ENCODE measurements at regions not wholly inside any gene's neighbourhood (a gene's known extent, or its start where the extent isn't known, plus 50 kb on each side); places are given as distances from the start of the nearest gene placed in this dataset.

DNA sequence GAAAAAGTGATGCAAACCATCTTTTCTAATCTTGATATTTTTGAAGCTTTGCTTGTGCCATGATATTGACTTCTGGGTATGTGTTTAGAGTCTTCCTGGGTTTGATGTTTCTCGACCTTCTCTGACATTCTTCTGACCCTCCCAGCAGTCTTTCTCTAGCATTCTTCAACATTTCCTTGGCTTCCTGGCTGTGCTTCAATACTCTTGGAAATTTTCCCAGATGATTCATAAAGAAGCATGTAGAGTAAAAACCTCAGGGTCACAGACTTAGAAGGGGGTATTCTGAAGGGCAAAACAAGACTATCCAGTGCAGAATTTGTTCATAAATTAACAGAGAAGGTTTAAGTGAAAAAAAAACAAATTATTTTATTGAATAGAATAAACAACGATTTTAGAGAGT lies 946.3 kb upstream of the PCDH9 start:
- Histone ChIP-seq H3K27ac (no peak overlapping the region), H3K27me3 (replicated peaks; ENCODE audit: insufficient read depth) (no peaks in the 10 kb centered on the region), H3K36me3 (no peaks in the 10 kb centered on the region), H3K4me3 (no peak overlapping the region), H3K4me1 (ENCODE audit: control insufficient read depth in 1 of 2, low read depth in 2 of 2) (no peaks in the 10 kb centered on the region), H3K9me3 (no peaks in the 10 kb centered on the region)
- ATAC-seq (ENCODE audit: insufficient number of reproducible peaks, low FRiP score, low read depth), result no peak
- DNase-seq (ENCODE audit: low spot score), result no peak
- TF ChIP-seq CTCF (IDR thresholded peaks at IDR 0.05), result no peak

DNA sequence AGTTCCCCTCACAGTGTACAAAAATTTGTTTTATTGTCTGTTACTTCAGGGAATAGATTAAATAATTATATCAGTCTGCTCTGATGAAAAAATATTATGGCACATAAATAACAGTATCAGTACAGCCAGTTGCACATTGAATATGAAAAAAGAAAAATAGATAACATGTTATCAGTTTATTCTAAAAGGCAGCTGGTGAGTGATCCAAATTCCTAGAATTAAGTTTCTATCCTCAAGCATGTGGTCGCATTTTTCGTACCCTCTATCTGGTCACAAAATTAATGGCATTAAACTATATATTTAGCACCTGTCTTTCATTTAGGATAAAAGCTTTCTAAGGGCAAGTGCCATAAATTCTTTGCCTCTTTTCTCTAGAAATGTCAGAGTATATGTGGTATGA lies 944.8 kb upstream of the PCDH9 start:
- Histone ChIP-seq H3K9me3 (no peaks in the 10 kb centered on the region), H3K36me3 (no peaks in the 10 kb centered on the region), H3K4me1 (ENCODE audit: control insufficient read depth in 1 of 2, low read depth in 2 of 2) (no peaks in the 10 kb centered on the region), H3K4me3 (no peak overlapping the region), H3K27me3 (replicated peaks; ENCODE audit: insufficient read depth) (no peaks in the 10 kb centered on the region), H3K27ac (no peak overlapping the region)
- DNase-seq (ENCODE audit: low spot score) (no peak), ATAC-seq (ENCODE audit: insufficient number of reproducible peaks, low FRiP score, low read depth) (no peak)
- TF ChIP-seq CTCF (IDR thresholded peaks at IDR 0.05), result no peak

- H3K27me3 ChIP-seq (replicated peaks; ENCODE audit: insufficient read depth), result no peaks in the 10 kb centered on the region
- no peak for DNase-seq (ENCODE audit: low spot score)
- no peaks in the 10 kb centered on the region for H3K36me3 ChIP-seq
- H3K4me3 ChIP-seq, result no peak overlapping the region
- H3K4me1 ChIP-seq (ENCODE audit: control insufficient read depth in 1 of 2, low read depth in 2 of 2), result no peaks in the 10 kb centered on the region
- H3K27ac ChIP-seq, result no peak overlapping the region
- ATAC-seq (ENCODE audit: insufficient number of reproducible peaks, low FRiP score, low read depth), result no peak
- TF ChIP-seq CTCF (IDR thresholded peaks at IDR 0.05), result no peak
- H3K9me3 ChIP-seq, result no peaks in the 10 kb centered on the region
These were observed 943.0 kb upstream of the PCDH9 start for GRCh38 chr13:68173111-68173510.

GRCh38 chr13:68170961-68171360 lies 940.8 kb upstream of the PCDH9 start:
- no peak for TF ChIP-seq CTCF (IDR thresholded peaks at IDR 0.05)
- no peak overlapping the region for H3K27ac ChIP-seq
- no peaks in the 10 kb centered on the region for H3K27me3 ChIP-seq (replicated peaks; ENCODE audit: insufficient read depth)
- ATAC-seq (ENCODE audit: insufficient number of reproducible peaks, low FRiP score, low read depth), result no peak
- no peaks in the 10 kb centered on the region for H3K4me1 ChIP-seq (ENCODE audit: control insufficient read depth in 1 of 2, low read depth in 2 of 2)
- no peaks in the 10 kb centered on the region for H3K9me3 ChIP-seq
- no peak for DNase-seq (ENCODE audit: low spot score)
- H3K4me3 ChIP-seq, result no peak overlapping the region
- H3K36me3 ChIP-seq, result no peaks in the 10 kb centered on the region

DNA sequence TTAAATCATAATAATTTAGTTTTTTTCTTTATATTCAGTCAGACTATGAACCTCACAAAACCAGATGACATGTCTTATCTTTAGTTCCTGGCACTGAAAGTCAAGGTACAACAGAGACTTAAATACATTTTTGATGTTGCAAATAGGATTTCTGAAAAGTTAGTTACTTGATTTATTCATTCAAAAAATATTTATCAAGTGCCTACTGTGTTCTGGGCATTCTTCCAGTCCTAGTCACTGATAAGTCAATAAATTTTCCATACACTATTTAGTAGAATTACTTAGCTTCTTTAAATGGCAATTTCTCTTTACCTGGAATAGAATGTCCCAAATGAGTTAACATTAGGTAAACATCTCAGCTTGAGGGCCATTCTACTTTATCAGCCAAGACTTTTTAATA lies 938.3 kb upstream of the PCDH9 start:
- TF ChIP-seq CTCF (IDR thresholded peaks at IDR 0.05), result no peak
- Histone ChIP-seq H3K4me3 (no peak overlapping the region), H3K4me1 (ENCODE audit: control insufficient read depth in 1 of 2, low read depth in 2 of 2) (no peaks in the 10 kb centered on the region), H3K27ac (no peak overlapping the region), H3K27me3 (replicated peaks; ENCODE audit: insufficient read depth) (no peaks in the 10 kb centered on the region), H3K9me3 (no peaks in the 10 kb centered on the region), H3K36me3 (no peaks in the 10 kb centered on the region)
- ATAC-seq (ENCODE audit: insufficient number of reproducible peaks, low FRiP score, low read depth) (no peak), DNase-seq (ENCODE audit: low spot score) (no peak)
